Bronchial epithelial cell (primary cell): ENCODE measurements at regions not wholly inside any gene's neighbourhood (a gene's known extent, or its start where the extent isn't known, plus 50 kb on each side); places are given as distances from the start of the nearest gene placed in this dataset.

Source experiments
- DNase-seq: peaks from one replicate; pipeline ENCODE4 v3.0.0-alpha.2; 2010; ENCODE audit warnings: low read depth
- FAIRE-seq: peaks from 2 replicates; lab custom pipeline; 2011; peaks lifted over from hg19 to GRCh38; lab: Jason Lieb, UNC
- H3K27me3 ChIP-seq: 2 replicates; pipeline ENCODE4 v1.5.1; 2011; ENCODE audit warnings: low read length; ENCODE audit not compliant: control insufficient read depth, insufficient read depth
- H3K36me3 ChIP-seq: 2 replicates; pipeline ENCODE4 v1.5.1; 2011; ENCODE audit warnings: low read length; ENCODE audit not compliant: control insufficient read depth, insufficient read depth
- H3K4me3 ChIP-seq: 2 replicates; pipeline ENCODE4 v1.5.1; 2011; ENCODE audit warnings: mild to moderate bottlenecking, low read depth, low read length, control low read depth
- CTCF ChIP-seq: IDR thresholded peaks from 2 replicates; pipeline ENCODE4 v1.5.1; 2011; ENCODE audit warnings: mild to moderate bottlenecking, moderate library complexity, low read length, control low read depth, inconsistent platforms; ENCODE audit not compliant: insufficient read depth, severe bottlenecking

GRCh38 chr1:83508485-83509151 is 490.3 kb downstream of the TTLL7 start:
- FAIRE-seq (no peak), DNase-seq (peak; percentile 7)
- no peak for TF ChIP-seq CTCF
- H3K4me3 ChIP-seq: no peak overlapping the region
- no peaks in the 10 kb centered on the region for H3K36me3 ChIP-seq
- no peaks in the 10 kb centered on the region for H3K27me3 ChIP-seq

DNA sequence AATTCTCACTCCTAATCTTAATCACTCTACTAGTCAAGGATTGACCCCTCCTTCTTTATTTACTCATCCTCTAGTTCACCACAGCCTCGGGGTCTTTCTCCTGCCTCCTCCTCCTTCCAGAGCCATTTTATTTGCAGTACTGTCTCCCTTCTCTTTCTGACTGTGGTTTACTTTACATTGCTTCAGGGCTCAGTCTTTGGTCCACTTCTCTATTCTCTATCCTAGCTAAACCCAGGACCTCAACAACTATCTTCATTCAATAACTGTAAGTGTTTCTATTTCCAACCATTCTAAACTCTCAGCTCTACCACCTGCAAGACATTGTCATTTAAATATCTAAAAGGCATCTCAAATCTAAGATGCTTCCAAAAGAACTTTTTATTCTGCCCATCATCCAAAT is 493.8 kb downstream of the TTLL7 start:
- TF ChIP-seq CTCF: no peak
- H3K4me3 ChIP-seq: no peak overlapping the region
- no peak for DNase-seq
- no peaks in the 10 kb centered on the region for H3K36me3 ChIP-seq
- H3K27me3 ChIP-seq: no peaks in the 10 kb centered on the region
- FAIRE-seq: no peak

DNA sequence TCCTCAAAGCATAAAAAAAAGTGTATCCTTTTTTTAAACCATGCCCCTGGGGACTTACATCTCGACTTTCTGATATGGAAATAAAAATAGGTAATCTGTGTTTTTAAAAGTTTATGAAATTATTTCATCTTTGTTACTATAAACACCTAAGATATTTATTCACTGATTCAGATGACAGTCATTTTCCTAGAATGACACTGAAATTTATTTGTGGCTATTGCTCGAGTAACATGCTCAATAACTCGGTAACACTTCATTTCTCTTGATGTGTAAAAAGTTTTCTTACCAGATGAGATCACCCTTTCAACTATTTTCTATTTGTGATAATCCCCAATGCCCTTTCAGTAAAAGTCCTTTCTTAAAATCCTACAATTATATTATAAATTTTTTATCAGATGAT is 495.8 kb downstream of the TTLL7 start:
- no peak overlapping the region for H3K4me3 ChIP-seq
- DNase-seq: no peak
- FAIRE-seq: no peak
- TF ChIP-seq CTCF: no peak
- H3K36me3 ChIP-seq: no peaks in the 10 kb centered on the region
- no peaks in the 10 kb centered on the region for H3K27me3 ChIP-seq

DNA sequence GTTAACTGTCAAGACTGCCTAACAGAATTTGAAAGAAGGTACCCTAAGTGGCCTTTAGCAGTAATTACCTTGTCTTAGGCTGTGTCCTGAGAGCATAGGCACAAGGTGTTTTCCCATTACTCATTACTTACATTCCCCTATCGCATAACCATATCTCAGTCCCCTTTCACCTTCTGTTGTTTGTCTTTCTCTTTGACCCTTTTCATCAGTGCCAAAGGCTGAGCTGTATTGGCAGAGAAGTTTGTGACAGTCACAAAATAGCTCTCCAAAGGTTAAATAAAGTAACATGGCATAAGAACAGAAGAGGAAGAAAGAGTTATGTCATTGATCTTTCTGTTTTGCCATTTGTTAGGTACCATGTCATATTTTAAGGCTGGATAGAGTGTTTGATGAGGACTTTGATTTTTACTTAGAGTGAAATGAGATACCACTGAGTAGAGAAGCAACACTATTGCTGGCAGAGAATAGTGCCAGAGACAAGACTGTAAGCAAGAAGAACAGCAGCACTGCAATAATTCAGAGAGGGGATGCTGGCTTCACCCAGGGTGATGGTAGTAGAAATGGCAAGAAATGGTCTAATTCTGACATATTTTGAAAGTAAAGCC is 497.8 kb downstream of the TTLL7 start:
- DNase-seq (peak; percentile 24), FAIRE-seq (no peak)
- H3K27me3 ChIP-seq: no peaks in the 10 kb centered on the region
- TF ChIP-seq CTCF: no peak
- H3K4me3 ChIP-seq: no peak overlapping the region
- no peaks in the 10 kb centered on the region for H3K36me3 ChIP-seq

DNA sequence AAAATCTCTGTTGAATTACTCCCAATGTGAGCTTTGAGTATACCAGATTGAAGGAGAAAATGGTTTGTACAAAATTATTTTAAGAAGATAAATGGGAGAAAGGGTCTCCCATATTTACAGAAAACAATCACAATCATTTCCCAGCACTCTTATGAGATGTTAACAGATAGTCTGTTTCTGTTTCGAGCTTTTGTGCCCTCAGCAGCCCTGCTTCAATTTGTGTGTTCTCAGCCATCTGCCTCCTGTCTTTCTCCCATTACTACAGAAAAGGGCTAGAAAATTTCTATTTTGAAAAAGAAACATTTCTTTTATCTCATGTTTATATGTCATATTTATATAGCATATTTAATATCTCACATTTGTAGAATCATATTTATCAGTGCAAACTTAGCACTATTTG is 498.4 kb downstream of the TTLL7 start:
- no peak for FAIRE-seq
- TF ChIP-seq CTCF: no peak
- Histone ChIP-seq H3K27me3 (no peaks in the 10 kb centered on the region), H3K36me3 (no peaks in the 10 kb centered on the region), H3K4me3 (no peak overlapping the region)
- DNase-seq: no peak
